ENCODE measurements at regions not wholly inside any gene's neighbourhood (a gene's known extent, or its start where the extent isn't known, plus 50 kb on each side); places are given as distances from the start of the nearest gene placed in this dataset.

DNA sequence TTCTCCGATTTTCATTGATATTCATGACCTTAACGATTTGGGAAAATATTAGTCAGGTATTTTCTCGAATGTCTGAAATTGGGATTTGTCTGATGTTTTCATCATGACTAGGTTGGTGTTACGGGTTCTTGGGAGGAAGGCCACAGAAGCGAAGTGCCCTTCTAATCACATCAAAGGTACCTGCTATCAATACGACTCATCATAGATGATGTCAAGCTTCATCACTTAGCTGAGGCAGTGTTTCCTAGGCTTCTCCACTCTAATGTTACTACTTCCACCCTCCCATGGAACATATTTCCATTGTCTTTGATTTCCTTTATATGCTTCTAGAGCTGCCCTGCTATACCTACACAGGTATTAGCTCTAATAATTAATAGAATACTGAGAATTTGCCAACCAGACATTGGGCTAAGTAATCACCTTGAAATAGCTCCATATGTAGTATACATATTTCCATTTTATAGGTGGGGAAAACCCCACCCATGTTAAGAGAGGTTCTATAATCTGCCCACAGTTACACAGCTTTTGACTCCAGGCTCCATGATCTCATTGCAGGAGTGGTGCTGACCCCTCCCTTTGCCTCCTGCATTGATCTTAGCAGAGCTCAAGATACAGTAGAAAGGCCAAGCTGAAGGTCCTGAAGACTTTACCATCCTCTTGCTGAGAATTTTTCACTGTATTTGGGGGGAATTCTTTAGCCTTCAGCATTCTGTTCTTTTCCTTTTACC is 238.6 kb upstream of the ADAMTSL1 start:
- DNase-seq: no peak

DNA sequence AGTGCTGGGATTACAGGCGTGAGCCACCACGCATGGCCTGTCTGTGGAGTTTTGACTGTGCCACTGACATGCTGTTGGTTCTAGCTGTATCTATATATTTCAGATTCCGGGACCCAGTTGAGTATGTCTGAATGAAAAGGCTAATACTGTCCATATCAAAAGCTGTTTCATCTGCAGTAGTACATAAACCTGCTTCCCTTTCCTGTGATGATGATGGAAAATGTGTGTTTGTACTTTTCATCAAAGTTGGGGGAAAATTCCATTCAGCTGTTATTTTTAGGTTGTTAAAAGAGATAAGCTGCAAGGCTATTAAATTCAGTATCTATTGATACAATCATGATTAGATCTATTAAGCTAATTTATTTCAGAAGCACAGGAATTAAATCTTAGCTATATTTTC is 237.6 kb upstream of the ADAMTSL1 start:
- no peak for DNase-seq

GRCh38 chr9:18237776-18238175 is 236.2 kb upstream of the ADAMTSL1 start:
- no peak for DNase-seq

DNA sequence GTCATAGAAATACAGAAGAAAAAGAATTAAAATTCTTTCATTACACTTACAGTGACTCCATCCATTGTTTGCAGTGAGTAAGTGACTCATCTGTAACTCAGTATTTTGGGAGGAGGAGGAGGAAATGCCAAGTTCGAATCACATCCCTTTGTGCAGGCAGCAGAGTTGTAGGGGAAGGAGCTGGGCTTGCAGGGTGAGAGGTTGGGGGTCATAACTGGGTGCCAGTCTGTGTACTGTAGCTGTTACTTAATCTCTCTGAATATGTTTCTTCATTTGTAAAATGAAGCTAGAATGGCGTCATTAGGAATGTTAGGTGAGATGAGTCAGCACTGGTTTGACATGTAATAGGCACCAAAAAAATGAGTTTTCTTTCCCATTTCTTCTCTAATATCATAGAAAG is 235.7 kb upstream of the ADAMTSL1 start:
- DNase-seq: no peak

DNA sequence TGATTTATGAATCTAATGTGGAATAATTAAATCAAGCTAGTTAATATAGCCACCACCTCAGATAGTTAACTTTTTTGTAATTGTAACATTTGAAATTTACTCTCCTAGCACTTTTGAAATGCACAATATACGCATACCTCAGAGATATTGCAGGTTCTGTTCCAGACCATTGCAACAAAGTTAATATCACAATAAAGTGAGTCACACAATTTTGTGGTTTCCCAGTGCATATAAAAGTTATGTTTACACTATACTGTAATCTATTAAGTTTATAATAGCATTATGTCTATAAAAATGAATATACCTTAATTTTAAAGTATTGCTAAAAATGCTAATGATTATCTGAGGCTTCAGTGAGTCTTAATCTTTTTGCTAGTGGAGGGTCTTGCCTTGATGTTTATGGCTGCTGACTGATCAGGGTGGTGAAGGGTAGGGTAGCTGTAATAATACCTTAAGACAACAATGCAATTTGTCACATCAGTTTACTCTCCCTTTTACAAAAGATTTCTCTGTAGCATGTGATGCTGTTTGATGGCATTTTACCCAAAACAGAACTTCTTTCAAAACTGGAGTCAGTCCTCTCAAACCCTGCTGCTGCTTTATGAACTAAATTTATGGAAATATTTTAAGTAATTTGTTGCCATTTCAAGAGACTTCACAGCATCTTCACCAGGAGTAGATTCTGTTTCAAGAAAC is 235.1 kb upstream of the ADAMTSL1 start:
- no peak for DNase-seq

- no peak for DNase-seq
These were observed 233.7 kb upstream of the ADAMTSL1 start for GRCh38 chr9:18240213-18240612.

DNA sequence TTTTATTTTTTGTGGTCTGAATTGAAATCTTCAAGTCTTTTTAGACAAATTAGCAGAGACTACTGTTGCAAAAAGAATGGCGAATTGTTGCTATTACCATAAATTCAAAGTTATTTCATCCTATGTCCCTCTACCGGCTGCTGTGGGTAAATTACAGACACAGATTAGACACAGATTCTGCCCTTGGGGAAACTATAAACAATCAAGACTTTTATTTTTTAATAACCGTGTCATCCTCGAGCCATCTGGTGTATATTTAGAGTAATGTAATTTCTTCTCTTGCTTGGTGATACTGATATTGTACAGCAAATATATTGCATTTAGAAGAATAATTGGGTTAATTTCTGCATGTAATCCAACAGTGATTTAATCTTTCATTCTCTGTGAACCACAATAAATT is 228.0 kb upstream of the ADAMTSL1 start:
- no peak for DNase-seq

DNA sequence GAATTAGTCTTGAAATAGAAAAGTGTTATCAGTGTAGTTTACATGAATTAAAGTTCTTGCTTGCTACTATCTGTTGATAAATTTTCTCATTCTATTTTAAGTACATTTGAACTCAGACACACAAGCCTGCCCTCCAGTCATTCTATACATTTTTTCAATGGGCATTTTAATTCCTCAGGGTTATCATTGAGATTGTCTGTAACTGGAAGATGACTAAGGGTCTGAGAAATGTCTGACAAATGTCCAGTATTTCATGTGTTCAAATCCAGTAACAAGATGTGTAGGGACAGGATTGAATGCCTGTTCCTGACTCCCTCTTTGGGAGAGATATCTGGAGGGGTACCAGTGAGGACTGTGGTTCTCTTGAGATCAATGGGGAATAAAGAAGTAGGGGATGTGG is 223.9 kb upstream of the ADAMTSL1 start:
- no peak for DNase-seq

GRCh38 chr9:18253950-18254349 is 220.0 kb upstream of the ADAMTSL1 start:
- DNase-seq: no peak

- DNase-seq: peak; percentile 86
These were observed 218.8 kb upstream of the ADAMTSL1 start for GRCh38 chr9:18255158-18255629.

DNA sequence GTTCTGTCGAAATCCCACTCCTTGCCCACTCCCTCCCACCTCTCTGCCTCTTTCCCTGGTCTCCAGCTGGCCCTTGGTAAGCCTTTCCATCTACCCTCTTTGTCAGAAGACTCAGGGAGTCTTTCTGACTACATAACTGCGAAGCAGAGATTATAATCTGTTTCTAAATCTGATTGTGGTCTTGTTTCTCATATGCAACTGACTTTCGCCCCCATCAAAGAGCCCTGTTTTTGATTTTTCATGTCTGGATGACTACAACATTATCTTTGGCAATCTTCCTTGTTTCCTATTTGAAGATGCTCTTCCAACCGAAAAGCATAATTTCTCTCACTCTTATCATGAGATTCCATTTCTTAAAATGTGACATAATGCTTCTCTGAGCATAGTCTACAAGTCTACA is 218.2 kb upstream of the ADAMTSL1 start:
- DNase-seq: no peak

DNA sequence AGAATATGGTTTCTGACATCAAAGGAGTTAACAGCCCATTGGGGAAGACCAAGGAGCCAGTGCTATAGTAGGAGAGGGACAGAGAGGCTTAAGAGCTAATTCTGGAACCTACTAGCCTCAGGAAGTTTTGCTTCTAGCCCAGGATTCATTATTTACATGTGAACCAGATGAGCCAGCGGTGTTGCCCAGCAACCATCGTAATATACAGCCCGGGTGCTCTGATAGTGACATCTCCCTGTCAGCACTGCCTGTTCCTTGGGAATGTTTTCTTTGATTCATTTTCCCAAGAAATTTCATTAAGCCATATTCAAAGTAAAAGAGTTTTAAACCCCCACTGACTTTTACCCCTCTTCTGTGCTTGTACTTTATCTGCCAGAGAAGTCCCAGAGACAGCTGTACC is 217.4 kb upstream of the ADAMTSL1 start:
- DNase-seq: no peak

GRCh38 chr9:18260521-18260920 is 213.4 kb upstream of the ADAMTSL1 start:
- DNase-seq: peak; percentile 30

GRCh38 chr9:18261181-18261580 is 212.8 kb upstream of the ADAMTSL1 start:
- DNase-seq: no peak

GRCh38 chr9:18263377-18263776 is 210.6 kb upstream of the ADAMTSL1 start:
- no peak for DNase-seq

DNA sequence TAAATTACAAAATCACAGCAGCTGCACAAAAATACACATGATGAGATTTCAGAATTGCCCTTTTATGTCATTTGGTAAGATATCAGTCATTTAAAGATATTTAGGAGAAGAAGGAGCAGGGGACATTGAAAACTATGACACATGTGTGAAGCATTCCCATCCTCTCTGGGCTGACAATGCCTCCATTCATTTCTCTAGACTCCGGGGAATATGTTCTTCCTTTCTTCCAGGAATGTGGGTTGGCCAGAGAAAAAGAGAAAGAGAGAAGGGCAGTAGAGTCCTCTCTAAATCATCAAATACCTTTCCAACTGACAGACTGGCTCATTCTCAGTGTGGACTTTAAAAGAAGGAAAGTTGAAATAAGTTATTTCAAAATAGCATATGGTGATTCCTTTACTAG is 205.6 kb upstream of the ADAMTSL1 start:
- DNase-seq: no peak

- DNase-seq: no peak
These were observed 204.4 kb upstream of the ADAMTSL1 start for GRCh38 chr9:18269561-18269960.

- no peak for DNase-seq
These were observed 199.3 kb upstream of the ADAMTSL1 start for GRCh38 chr9:18274693-18275092.

- DNase-seq: no peak
These were observed 198.5 kb upstream of the ADAMTSL1 start for GRCh38 chr9:18275313-18275990.

DNA sequence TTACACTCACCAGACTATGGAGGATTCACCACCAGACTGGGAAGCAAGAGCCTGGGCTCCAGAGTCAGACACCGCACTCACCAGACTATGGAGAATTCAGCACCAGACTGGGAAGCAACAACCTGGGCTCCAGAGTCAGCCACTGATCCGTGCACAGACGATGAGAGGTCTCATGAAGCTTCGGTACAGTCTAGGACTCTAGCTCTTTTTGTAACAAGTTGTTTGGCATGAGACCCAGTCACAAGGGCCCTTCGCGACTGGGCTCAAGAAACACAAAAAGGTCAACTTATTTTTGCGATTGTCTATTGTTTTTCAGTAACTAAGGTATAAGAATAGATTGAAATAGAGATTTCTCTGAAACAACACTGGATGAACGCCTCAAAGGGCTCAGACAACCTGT is 192.7 kb upstream of the ADAMTSL1 start:
- DNase-seq: no peak

DNA sequence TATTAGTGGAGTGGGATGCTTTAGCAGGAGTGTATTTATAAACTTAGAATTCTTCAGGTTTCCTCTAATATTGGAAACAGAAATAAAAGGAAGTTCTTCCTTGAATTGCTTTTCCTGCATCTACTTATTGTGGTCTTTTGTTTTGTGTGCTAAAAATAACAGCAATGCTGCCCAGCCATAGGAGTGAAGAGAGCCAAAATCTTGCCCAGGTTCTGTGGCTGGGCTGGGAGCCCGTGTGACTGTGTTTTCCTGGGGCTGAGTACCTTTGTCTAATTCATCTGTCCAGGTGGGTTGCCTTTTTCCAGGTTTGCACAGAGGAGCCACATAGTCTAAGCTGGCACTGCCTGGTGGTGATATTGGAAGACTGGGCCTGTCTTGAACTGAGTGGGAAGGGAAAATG is 179.7 kb upstream of the ADAMTSL1 start:
- DNase-seq: no peak

- DNase-seq: no peak
These were observed 177.3 kb upstream of the ADAMTSL1 start for GRCh38 chr9:18296702-18297055.

DNA sequence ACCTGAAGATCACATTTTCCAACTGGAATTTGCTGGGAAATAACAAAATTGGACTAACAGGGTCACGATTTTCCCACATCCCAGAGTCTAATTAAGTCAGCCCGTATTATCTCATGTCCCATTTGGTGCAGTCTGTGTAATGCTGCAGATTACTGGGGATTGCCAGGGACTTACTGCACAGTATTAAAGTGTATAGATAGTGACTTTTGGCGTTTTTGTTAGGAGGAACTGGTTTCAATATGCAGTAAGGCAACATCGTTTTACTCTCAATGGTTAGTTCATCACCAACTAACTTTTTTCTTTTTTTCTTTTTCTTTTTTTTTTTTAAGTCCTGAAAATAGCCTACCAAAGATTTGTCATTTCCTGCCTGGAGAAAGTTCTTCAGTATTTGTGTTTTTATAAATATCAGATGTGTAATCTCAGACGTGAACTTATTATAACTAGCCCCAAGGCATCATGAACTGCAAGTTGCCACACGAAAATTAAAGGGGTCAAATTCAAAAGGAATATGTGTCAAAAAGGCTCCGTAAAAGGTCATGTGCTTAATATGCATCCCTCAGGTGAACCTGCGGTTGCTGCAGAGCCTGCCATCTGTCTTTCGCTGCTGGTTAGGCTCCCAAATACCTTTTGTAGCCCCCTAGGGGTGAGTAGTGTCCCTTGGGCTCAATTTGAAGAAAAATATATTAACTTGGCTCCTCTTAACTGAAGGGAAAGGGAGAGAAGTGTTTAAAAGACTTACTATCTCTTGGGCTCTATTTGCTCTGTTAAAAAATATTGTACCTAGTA is 176.7 kb upstream of the ADAMTSL1 start:
- peak; percentile 29 for DNase-seq

Data from hindlimb muscle (tissue), 1 donor.